ENCODE measurements at regions not wholly inside any gene's neighbourhood (a gene's known extent, or its start where the extent isn't known, plus 50 kb on each side); places are given as distances from the start of the nearest gene placed in this dataset.

GRCh38 chr4:138804711-138805110 lies 210.9 kb upstream of the NOCT start:
- TF ChIP-seq, protein P1, sequence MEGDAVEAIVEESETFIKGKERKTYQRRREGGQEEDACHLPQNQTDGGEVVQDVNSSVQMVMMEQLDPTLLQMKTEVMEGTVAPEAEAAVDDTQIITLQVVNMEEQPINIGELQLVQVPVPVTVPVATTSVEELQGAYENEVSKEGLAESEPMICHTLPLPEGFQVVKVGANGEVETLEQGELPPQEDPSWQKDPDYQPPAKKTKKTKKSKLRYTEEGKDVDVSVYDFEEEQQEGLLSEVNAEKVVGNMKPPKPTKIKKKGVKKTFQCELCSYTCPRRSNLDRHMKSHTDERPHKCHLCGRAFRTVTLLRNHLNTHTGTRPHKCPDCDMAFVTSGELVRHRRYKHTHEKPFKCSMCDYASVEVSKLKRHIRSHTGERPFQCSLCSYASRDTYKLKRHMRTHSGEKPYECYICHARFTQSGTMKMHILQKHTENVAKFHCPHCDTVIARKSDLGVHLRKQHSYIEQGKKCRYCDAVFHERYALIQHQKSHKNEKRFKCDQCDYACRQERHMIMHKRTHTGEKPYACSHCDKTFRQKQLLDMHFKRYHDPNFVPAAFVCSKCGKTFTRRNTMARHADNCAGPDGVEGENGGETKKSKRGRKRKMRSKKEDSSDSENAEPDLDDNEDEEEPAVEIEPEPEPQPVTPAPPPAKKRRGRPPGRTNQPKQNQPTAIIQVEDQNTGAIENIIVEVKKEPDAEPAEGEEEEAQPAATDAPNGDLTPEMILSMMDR (conservative IDR thresholded peaks at IDR 0.05 in 1 of 2, IDR thresholded peaks at IDR 0.05 in 1 of 2; ENCODE audit: extremely low read depth in 1 of 2, insufficient read depth in 1 of 2, low read depth in 1 of 2, low read length in 2 of 2): no peak
- no peak for TF ChIP-seq EZH2 (IDR thresholded peaks at IDR 0.05; ENCODE audit: borderline replicate concordance, low read length)
